HG03196 (cell line): ENCODE measurements at regions not wholly inside any gene's neighbourhood (a gene's known extent, or its start where the extent isn't known, plus 50 kb on each side); places are given as distances from the start of the nearest gene placed in this dataset.
"Not testable (repeated sequence)": the region's sequence is repeated elsewhere in the genome, so short reads cannot be mapped to it uniquely, and the experiment has no call there.

Source experiments
- ATAC-seq: cut with Tn5 transposase; IDR thresholded peaks from one replicate; pipeline ENCODE4 v1.9.1; 2021; ENCODE audit not compliant: unreplicated experiment

DNA sequence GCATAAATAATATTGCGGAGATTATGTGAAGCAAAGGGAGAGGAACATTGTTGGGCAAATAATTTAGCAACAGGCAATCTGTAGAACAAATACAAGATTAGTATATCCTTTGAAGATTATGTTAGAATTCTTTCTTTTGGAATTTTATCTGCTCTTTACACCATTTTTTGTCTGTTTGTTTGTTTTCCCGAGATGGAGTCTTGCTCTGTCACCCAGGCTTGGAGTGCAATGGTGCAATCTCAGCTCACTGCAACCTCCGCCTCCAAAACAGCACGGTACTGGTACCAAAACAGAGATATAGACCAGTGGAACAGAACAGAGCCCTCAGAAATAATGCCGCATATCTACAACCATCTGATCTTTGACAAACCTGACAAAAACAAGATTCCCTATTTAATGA is 250.3 kb downstream of the FSIP2 start:
- ATAC-seq = not testable (repeated sequence)

DNA sequence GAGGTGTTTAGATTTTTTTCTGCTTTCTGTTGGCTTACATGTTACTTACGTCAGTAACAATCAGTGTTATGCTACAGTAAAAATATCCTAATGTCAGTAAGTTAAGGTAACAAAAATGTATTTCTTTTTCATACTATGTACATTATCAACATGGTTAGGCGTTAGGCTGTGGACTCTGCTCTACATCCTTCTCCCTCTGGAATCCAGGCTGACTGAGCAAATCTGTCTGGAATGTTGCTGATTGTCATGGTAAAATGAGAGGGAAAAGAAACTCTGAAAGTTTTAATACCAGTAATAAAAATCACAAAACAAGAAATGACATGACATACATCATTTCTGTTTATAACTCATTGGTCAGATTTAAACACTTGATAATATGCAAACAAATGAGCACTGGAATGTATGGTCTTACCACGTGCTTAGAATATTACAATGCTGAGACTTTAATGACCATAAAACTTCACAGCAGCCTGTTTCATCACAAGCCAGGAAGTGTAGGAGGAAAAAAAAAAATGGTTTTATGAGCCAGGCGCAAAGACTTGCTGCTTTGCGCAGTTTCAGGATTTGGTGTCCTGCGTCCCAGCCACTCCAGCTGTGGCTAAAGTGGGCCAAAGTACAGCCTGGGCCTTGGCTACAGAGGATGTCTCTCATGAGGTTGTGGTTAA is 252.4 kb downstream of the FSIP2 start:
- ATAC-seq = no peak

DNA sequence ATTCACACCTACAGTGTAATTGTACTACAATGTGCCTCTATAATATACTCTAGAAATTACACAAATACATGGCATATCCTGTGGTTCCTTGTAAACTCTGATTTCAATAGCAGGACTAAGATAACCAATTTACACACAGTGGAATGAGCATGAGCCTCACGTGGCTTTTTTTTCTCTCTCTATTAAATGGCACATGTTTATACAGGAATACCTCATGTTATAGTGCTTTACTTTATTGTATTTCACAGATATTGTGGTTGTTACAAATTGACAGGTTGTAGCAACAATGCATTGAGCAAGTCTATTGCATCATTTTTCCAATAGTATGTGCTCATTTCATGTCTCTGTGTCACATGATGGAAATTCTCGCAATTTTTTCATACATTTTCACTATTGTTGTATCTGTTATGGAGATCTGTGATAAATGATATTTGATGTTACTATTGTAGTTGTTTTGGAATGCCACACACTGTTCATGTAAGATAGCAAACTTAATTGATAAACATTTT is 260.0 kb downstream of the FSIP2 start:
- no peak for ATAC-seq

DNA sequence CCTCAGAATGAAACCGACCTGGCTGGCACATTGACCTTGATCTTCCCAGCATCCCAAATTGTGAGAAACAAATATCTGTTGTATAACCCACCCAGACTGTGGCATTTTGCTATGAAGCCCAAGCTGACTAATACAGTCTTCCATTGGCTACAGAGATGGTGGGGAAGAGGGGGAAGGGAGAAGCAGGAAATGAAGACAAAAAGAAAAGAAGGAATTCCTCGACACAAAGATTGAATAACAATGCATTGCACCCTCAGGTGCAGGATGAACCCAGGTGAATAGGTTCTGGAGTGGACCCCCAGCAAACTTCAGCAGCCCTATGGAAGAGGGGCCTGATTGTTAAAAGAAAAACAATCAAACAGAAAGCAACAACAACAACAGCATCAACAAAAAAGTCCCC is 270.7 kb downstream of the FSIP2 start:
- no peak for ATAC-seq

DNA sequence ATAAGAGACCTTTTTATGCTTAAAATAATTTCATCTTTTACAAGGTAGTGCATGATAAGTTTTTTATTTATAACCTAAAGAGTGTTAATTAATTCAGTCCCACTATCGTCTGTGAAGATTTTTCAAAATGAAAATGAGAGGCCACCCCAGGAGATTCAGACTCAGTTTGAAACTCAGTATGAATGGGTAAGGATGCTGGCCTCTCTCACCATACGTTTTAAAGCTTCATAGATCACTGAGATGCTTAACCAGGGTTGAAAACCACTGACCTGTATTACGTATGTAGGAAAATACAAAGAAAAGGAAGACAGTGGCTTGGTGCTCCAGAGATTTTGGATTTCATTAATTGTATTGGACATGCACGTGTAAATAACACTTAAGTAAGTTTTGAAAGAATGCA is 278.7 kb downstream of the FSIP2 start:
- no peak for ATAC-seq

DNA sequence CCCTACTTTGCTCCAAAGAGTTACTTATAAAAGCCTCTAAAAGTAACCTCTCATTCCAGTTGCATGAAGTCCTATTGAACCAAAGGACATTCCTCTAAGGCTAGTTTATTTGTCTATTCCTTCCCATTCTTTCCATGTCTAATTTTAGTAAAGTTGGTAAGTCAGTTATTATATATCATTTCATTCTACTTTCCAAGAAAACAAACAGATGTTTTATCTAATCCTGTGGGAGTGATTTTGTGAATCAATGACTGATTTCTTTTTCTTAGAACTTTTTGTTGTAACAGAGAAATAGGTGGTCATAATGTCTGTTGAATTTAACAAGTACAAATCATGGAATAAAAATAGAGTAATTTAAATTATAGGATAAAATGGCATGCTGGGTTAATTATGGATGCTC is 286.3 kb downstream of the FSIP2 start:
- ATAC-seq = no peak

DNA sequence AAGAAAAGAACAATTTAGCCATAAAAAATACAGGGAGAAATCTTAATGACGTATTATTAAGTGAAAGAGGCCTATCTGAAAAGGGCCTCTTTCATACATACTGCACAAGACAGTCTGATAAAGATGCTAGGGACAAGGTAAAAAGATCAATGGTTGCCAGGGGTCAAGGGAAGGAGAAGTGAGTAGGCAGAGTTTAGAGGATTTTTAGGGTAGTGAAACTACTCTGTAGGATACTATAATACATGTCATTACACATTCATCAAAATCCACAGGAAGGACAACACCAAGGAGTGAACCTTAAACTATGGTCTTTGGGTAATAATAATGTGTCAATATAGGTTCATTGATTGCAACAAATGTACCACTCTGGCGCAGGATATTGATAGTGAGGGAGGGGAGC is 289.3 kb downstream of the FSIP2 start:
- ATAC-seq = no peak

DNA sequence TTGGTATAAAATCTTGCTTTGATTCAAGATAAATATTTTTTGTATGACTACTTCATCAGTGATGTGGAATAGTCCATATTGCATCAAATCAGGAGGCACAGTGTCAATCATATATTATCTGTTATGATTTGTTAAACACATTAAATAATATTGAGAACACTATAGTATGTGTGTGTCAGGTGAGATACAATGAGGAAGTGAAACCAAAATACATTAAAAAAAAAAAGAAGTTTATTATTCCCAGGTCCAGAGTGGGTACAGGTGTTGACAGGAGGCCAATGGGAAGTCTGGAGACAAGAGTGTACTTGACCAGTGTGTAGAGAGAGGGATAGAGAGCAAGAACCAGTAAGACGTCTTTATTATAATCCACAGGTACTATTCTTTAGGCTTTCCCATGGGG is 292.6 kb downstream of the FSIP2 start:
- no peak for ATAC-seq

DNA sequence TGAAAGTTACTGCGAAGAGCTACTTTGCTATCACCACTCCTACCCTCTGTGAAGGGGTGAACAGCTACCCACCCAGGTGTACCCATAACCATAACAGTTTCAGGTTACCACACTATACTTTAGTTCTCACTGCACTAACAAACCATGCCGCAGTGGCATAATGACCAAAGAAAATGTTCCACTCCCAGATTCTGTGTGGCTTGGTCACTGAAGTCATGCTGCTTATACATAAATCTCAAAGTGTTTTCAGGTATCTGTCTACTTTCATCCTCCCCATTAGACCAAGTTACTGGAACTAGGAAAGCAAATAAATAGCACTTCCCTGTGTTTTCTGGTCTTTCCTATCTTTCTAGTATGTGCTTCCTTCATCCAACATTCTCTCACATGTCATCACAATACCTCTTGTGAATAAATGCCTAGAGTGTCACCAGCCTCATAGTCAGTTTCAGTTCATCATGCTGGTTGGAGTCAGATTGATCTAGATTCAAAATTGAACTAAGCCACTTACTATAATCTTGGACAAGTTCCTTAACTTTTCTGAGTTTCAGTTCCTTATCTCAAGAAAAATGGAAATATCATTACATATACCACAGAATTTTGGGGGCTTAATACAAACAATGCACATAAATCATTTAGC is 293.6 kb downstream of the FSIP2 start:
- no peak for ATAC-seq

DNA sequence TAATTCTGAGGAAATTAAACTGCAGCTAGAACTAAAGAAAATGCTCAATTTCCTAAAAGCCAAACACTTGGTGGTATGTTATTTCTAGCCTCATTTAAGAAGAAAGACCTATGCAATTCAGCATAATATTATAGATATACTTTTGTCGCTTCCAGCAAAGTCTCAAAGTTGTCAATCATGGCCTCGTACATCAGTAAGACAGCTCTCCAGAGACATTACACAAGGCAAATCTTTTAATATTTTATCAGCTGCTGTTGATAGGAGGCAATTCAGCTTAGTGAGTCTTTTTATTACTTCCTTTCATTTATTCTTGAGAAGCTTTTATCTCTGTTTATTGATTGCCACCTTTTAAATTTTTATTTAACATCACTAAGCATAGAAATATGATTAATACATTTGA is 294.3 kb downstream of the FSIP2 start:
- no peak for ATAC-seq

DNA sequence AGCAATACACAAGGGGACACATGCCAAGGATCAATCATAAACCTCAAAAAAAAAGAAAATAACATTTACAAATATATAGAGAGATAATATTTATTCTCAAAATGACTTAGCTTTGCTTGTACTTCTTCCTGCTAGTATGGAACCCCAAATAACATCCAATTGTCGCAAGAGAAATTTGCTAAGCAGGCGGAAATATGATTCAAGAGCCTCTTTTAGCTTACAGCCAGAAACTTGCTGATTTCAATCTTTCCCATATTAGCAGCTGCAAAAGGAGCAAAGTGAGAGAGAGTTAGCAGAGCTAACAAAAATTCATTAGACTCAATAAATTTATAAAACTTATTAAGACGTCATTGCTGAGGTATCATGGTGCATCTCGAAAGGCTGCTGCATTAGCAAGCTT is 294.9 kb downstream of the FSIP2 start:
- ATAC-seq = no peak

DNA sequence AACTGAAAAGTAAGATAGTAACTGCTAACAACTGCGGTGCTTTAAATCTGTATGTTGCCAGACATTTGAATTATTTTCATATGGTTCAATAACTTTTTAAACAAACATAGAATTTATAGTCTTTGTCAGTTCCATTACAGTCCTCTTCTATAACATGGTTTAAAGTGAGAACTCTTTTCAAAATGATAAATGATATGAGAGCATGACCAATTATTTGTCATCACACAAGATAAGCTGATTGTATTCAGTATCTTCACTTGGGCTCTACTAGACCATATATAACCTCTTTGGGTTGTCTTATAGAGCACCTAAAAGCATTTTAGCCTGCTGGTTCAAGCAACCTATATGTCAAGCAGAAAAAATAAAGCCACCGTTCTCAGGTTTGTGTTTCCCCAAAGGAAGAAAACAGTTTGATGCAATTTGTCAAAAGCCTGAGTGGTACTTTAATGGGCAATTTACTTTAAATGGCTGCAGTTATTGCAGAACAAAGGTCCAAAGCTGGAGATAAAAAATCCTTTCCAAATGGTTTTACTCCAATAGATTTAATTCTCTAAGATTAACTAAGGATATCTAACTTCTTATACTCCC is 298.4 kb downstream of the FSIP2 start:
- no peak for ATAC-seq

DNA sequence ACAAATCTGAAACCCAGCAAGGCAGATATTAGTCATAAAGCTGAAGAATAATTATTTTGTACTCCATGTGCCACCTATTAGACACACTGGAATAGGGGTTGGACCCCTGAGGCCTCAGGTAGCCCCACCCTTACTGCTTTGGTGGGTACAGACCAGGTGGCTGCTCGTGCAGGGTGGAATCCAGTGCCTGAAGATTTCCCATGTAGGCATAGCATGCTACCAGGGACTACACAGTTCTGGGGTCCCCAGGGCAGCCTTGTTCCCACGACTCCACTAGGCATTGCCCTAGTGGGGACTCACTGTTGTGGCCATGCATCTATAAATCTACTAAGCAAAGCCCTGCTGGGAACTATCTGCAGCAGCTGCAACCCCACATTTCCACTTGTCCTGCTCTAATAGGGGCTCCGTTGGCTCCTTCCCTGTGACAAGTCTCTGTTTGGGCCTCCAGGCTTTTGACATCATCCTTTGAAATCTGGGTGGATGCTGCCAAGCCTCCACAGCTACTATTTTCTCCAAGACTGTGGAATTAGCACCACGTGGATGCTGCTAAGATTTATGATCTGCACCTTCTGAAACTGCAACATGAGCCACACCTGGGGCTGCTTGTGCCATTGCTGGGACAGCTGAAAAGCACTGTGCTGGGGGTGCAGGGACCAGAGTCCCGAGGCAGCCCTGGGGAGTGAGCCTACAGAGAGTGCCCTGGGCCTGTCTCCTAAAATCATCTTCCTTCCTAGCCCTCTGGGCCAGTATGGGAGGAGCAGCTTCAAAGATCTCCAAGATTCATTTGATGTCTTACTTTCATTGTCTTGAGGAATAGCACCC is 303.8 kb downstream of the FSIP2 start:
- no peak for ATAC-seq

DNA sequence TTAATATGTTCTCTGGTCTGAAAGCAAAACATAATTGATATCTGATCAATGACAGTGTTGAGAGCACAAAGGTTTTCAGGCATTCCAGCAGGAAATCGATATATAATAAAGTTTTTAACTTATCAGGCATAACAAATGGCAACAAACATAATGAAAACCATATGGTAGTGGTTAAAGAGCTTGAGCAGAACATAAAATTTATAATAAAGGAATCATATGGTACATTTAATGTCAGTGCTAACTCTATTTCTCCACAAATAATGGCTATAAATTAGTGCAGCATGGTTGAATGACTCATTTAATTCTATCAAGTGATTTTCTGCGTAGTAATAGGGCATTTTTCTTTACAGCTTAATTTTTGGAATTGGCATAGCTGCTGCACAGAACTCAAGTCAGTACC is 306.2 kb downstream of the FSIP2 start:
- no peak for ATAC-seq

DNA sequence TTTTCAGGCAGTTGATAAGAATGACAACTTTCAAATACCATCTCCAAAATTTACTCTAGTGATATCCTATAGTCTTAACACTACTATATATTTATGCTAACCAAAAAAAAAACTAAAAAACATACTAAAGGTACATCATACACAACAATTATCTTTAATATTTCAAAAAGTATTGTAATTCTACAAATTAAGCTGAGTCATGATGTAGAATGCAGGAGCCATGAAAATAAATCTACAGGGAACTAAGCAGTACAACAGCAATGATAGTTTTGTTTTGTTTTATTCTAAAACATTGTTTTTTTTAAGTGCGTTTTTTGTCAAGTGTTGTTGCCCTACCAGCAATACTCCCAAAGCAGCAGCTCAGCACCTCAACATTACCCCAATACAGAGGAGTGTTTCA is 314.3 kb downstream of the FSIP2 start:
- no peak for ATAC-seq

DNA sequence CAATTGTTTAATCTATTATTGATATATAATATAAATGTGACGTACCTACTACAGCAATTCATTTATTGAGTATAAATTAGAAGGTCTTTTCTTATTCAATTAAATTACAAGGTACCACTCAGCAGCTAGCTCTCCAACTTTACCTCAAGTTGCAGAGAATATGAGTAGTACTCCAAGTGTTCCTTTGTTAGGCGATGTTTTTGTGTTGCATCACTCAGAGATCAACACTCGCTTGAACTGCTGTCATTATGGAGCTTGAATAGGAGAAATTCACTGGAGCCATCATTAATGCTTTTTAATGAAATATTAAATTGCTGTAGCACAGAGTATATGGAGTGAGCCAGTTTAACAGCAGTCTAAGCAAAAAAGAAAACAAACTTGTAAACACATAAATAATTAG is 320.0 kb downstream of the FSIP2 start:
- no peak for ATAC-seq

DNA sequence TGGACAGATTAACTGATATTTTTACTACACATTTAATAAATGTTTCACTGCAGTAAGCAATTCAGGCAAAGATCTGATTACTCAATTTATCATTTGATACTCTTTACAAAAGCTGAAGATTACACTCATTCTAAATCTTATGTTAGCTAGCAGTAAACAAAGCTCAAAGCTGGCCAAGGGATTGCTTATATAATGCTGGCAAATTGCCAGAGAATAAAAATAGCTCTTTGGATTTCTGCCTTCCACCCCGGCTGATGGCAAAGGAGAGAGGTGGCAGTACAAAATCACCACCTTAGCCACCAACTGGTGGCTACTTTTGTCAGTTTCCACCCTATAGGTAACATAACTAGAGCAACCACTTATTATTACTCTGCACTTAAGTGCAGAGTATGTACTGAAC is 320.5 kb downstream of the FSIP2 start:
- ATAC-seq = no peak

DNA sequence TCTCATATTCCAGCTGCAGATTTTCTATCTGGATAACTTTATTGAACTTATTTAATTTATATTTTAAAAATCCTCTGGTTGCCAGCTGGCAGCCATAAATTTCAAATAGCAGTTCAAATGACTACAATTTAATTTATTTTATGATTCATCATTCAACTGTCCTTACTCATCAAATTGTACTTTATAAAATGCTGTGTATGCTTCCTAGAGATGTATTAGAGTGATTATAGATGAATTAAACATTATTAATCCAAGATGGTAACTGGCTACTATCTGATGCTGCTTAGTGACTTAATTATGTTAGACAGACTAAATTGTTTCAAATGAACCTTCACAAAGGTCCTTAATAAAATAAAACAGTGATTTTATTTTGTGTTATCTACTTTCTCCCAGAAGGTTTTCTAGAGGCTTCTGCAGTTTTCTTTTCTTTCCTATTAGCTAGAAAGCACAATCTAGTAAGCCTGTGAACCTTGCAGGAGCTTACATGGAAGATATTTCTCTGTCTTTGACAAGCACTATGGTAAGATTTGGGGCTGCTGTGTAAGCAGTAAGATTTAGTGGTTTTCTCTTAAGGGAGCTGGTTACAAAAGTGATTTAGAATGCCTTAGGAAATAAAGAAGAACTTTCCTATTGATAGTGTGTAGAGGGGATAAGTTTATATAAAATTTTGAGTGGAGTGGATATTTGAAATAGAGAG is 322.3 kb downstream of the FSIP2 start:
- ATAC-seq = no peak

DNA sequence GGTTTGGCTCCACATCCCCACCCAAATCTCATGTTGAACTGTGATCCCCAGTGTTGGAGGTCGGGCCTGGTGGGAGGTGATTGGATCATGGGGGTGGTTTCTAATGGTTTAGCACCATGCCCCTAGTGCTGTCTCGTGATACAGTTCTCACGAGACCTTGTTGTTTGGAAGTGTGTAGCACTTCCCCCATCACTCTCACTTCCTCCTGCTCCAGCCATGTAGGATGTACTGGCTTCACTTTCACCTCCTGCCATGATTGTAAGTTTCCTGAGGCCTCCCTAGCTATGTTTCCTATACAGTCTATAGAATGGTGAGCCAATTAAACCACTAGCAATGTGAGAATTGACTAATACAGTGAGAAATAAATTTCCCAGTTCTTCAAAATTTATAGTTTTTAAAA is 325.9 kb downstream of the FSIP2 start:
- ATAC-seq = no peak

DNA sequence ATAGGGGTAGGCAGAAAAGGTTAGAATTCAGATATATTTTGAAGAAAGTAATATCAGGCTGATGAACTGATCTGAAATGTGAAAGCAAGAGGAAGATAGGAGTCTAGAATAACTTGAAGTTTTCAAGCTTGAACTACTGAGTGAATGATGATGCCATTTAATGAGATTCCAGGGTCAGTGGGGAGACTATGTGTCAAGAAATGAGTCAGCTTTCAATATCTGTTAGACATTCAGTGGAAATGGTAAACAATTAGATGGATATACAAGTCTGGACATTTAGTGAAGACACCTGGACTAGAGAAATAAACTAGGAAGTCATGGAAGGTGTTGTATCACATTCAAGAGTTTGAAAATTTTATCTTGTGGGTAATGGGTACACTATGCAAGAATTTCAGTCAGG is 326.9 kb downstream of the FSIP2 start:
- no peak for ATAC-seq

DNA sequence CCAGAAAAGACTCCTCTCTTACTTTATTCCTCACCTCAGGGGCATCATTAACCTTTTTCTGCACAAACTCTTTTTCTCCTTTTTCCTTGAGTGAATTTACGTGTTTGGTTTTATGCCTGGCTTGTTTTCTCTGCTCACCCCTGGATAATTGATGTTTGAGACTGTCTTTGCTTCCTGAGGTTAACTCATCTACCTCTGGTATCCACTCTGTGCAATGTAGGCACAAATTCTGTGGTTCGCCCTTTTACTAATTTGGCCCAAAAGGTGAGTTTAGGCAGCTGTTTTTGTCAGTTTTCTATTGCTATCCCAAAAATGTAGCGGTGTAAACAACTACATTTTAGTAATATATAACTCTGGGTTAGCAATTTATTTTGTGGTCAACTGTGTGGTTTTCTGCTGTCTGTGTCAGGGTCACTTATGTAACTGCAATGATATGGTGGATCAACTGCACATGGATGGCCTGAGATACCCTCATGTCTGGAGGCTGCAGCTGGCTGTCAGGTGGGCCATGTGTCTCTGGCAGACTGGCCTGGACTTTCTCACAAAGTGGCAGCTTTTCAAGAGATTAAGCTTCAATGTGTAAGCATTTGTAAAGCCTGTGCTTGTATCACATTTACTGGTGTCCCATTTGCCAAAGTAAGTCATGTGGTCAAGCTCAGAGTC is 329.7 kb downstream of the FSIP2 start:
- no peak for ATAC-seq
